ENCODE measurements at regions not wholly inside any gene's neighbourhood (a gene's known extent, or its start where the extent isn't known, plus 50 kb on each side); places are given as distances from the start of the nearest gene placed in this dataset.

- H3K9ac ChIP-seq (ENCODE audit: low read length), result no peak overlapping the region
- no peaks in the 10 kb centered on the region for H4K20me1 ChIP-seq (ENCODE audit: insufficient read depth)
- no peak overlapping the region for H3K4me3 ChIP-seq (ENCODE audit: low read length)
- no peaks in the 10 kb centered on the region for H3F3A ChIP-seq (ENCODE audit: insufficient read depth, low read length, poor library complexity, severe bottlenecking)
- no peaks in the 10 kb centered on the region for H3K9me2 ChIP-seq (ENCODE audit: insufficient read depth, low read length)
- no peak overlapping the region for H2AFZ ChIP-seq (ENCODE audit: low read depth, low read length)
- H3K79me2 ChIP-seq (replicated peaks; ENCODE audit: insufficient read depth, low read length), result no peaks in the 10 kb centered on the region
- no peaks in the 10 kb centered on the region for H3K9me3 ChIP-seq (ENCODE audit: low read length)
- no peak for TF ChIP-seq CTCF (IDR thresholded peaks at IDR 0.05; ENCODE audit: poor library complexity, severe bottlenecking)
- no peak for TF ChIP-seq REST (IDR thresholded peaks at IDR 0.05; ENCODE audit: borderline replicate concordance)
- no peak for TF ChIP-seq MXI1 (conservative IDR thresholded peaks at IDR 0.05; ENCODE audit: poor library complexity, severe bottlenecking)
- no peak for TF ChIP-seq POLR2AphosphoS5 (IDR thresholded peaks at IDR 0.05)
- no peak for TF ChIP-seq EZH2 (IDR thresholded peaks at IDR 0.05; ENCODE audit: borderline replicate concordance, insufficient read depth, low read length, poor library complexity, severe bottlenecking)
- TF ChIP-seq TAF1 (IDR thresholded peaks at IDR 0.05; ENCODE audit: low read depth), result no peak
- no peak for TF ChIP-seq SMC3 (conservative IDR thresholded peaks at IDR 0.05; ENCODE audit: poor library complexity)
- TF ChIP-seq RAD21 (conservative IDR thresholded peaks at IDR 0.05), result no peak
- no peaks in the 10 kb centered on the region for H3K27me3 ChIP-seq (ENCODE audit: insufficient read depth, low read depth, low read length)
- no peaks in the 10 kb centered on the region for H3K36me3 ChIP-seq (ENCODE audit: insufficient read depth, low read length)
- H3K27ac ChIP-seq (ENCODE audit: low read length), result no peak overlapping the region
- H3K4me2 ChIP-seq (ENCODE audit: low read length), result no peak overlapping the region
These were observed 284.6 kb downstream of the SP3 start for GRCh38 chr2:173680574-173680973.

GRCh38 chr2:173681881-173682650 lies 283.1 kb downstream of the SP3 start:
- no peaks in the 10 kb centered on the region for H4K20me1 ChIP-seq (ENCODE audit: insufficient read depth)
- H3K9ac ChIP-seq (ENCODE audit: low read length), result no peak overlapping the region
- H3K79me2 ChIP-seq (replicated peaks; ENCODE audit: insufficient read depth, low read length), result no peaks in the 10 kb centered on the region
- no peaks in the 10 kb centered on the region for H3K27me3 ChIP-seq (ENCODE audit: insufficient read depth, low read depth, low read length)
- TF ChIP-seq EP300 (conservative IDR thresholded peaks at IDR 0.05; ENCODE audit: poor library complexity, severe bottlenecking) (no peak), TAF1 (IDR thresholded peaks at IDR 0.05; ENCODE audit: low read depth) (no peak), MXI1 (conservative IDR thresholded peaks at IDR 0.05; ENCODE audit: poor library complexity, severe bottlenecking) (no peak)
- no peak overlapping the region for H3K4me3 ChIP-seq (ENCODE audit: low read length)
- no peaks in the 10 kb centered on the region for H3K9me3 ChIP-seq (ENCODE audit: low read length)
- no peaks in the 10 kb centered on the region for H3K9me2 ChIP-seq (ENCODE audit: insufficient read depth, low read length)
- H3K36me3 ChIP-seq (ENCODE audit: insufficient read depth, low read length), result no peaks in the 10 kb centered on the region
- no peaks in the 10 kb centered on the region for H3F3A ChIP-seq (ENCODE audit: insufficient read depth, low read length, poor library complexity, severe bottlenecking)
- no peak overlapping the region for H3K27ac ChIP-seq (ENCODE audit: low read length)
- H2AFZ ChIP-seq (ENCODE audit: low read depth, low read length), result no peak overlapping the region
- no peak overlapping the region for H3K4me2 ChIP-seq (ENCODE audit: low read length)

All from neural cell (in vitro differentiated cells).